Naive thymus-derived CD4-positive, alpha-beta T cell (primary cell): ENCODE measurements at regions not wholly inside any gene's neighbourhood (a gene's known extent, or its start where the extent isn't known, plus 50 kb on each side); places are given as distances from the start of the nearest gene placed in this dataset.
"Not testable (repeated sequence)": the region's sequence is repeated elsewhere in the genome, so short reads cannot be mapped to it uniquely, and the experiment has no call there.

ENCODE experiments used
- ATAC-seq: fragments of 150-1000 bp; cut with Tn5 transposase; 2 replicates; pipeline ENCODE4 v1.10.0; 2021; ENCODE audit warnings: mild to moderate bottlenecking, moderate library complexity
- CTCF ChIA-PET: fragments of 350-600 bp; sonication (Branson Sonifier 250); formaldehyde crosslinking; loops from one replicate; lab custom pipeline; 2021; ENCODE audit warnings: antibody characterized with exemption; lab: Charles Lee
- POLR2A ChIA-PET: fragments of 350-600 bp; sonication (Branson Sonifier 250); formaldehyde crosslinking; loops from one replicate; lab custom pipeline; 2021; ENCODE audit warnings: antibody characterized with exemption, inconsistent platforms; lab: Charles Lee
- DNase-seq, 9 donors: peaks; one replicate each; pipeline versions ENCODE4 v3.0.0 to v3.0.0-alpha.2; 2020 to 2022; ENCODE audit warnings: mixed read lengths in 1 of 9
- H3K27ac ChIP-seq: one replicate; pipeline ENCODE4 v1.7.0; 2013; ENCODE audit warnings: mild to moderate bottlenecking, low read depth, low read length, moderate library complexity
- H3K27me3 ChIP-seq, 2 donors: one replicate each; pipeline ENCODE4 v1.7.0; 2013; ENCODE audit warnings: low read length in 2 of 2, mild to moderate bottlenecking in 2 of 2, moderate library complexity in 2 of 2; ENCODE audit not compliant: control insufficient read depth in 2 of 2, insufficient read depth in 2 of 2
- H3K36me3 ChIP-seq, 3 experiments: 1 replicate in 2 of 3; 2 replicates in 1 of 3; pipeline ENCODE4 v1.7.0; 2013; ENCODE audit warnings: low read length in 3 of 3, mild to moderate bottlenecking in 3 of 3, moderate library complexity in 1 of 3; ENCODE audit not compliant: insufficient read depth in 3 of 3, control insufficient read depth in 2 of 3
- H3K4me1 ChIP-seq, 2 donors: one replicate each; pipeline ENCODE4 v1.7.0; 2013; ENCODE audit warnings: low read length in 2 of 2, mild to moderate bottlenecking in 2 of 2, moderate library complexity in 1 of 2; ENCODE audit not compliant: control insufficient read depth in 2 of 2, insufficient read depth in 2 of 2
- H3K4me3 ChIP-seq: 2 replicates; pipeline ENCODE4 v1.7.0; 2013; ENCODE audit warnings: mild to moderate bottlenecking, low read length
- H3K9me3 ChIP-seq, 3 experiments: 1 replicate in 2 of 3; 2 replicates in 1 of 3; pipeline ENCODE4 v1.7.0; 2013; ENCODE audit warnings: low read length in 3 of 3; ENCODE audit not compliant: control insufficient read depth in 2 of 3
- H3K27ac Mint-ChIP-seq, 9 donors: one replicate each; pipeline ENCODE4 v1.8.0; 2020 to 2022; ENCODE audit warnings: mixed read lengths in 9 of 9, mild to moderate bottlenecking in 8 of 9, moderate library complexity in 5 of 9, inconsistent platforms in 2 of 9
- H3K27me3 Mint-ChIP-seq, 5 donors: one replicate each; pipeline ENCODE4 v1.8.0; 2021 to 2022; ENCODE audit warnings: mixed read lengths in 5 of 5, mild to moderate bottlenecking in 1 of 5
- H3K36me3 Mint-ChIP-seq, 5 donors: one replicate each; pipeline ENCODE4 v1.8.0; 2020 to 2022; ENCODE audit warnings: mixed read lengths in 5 of 5, mild to moderate bottlenecking in 3 of 5, inconsistent platforms in 1 of 5
- H3K4me1 Mint-ChIP-seq, 7 donors: one replicate each; pipeline ENCODE4 v1.8.0; 2020 to 2022; ENCODE audit warnings: mixed read lengths in 7 of 7, mild to moderate bottlenecking in 3 of 7, inconsistent platforms in 1 of 7
- H3K4me3 Mint-ChIP-seq, 10 donors: one replicate each; pipeline ENCODE4 v1.8.0; 2020 to 2022; ENCODE audit warnings: mild to moderate bottlenecking in 10 of 10, mixed read lengths in 10 of 10, moderate library complexity in 6 of 10, inconsistent platforms in 2 of 10
- H3K9me3 Mint-ChIP-seq, 11 donors: one replicate each; pipeline ENCODE4 v1.8.0; 2020 to 2022; ENCODE audit warnings: mixed read lengths in 11 of 11, mild to moderate bottlenecking in 4 of 11, inconsistent platforms in 1 of 11, moderate library complexity in 1 of 11
- intact Hi-C, 2 donors: fragments of 100-400 bp; cut with micrococcal nuclease; formaldehyde crosslinking; loops; one replicate each; pipeline ENCODE4 v1.15.1; 2023

- no peaks in the 10 kb centered on the region for H3K27me3 Mint-ChIP-seq
- no peaks in the 10 kb centered on the region for H3K27me3 ChIP-seq
- H3K4me3 Mint-ChIP-seq, result no peak overlapping the region
- no peak overlapping the region for H3K4me3 ChIP-seq
- intact Hi-C loops, result no loop called here
- DNase-seq (no peak), ATAC-seq (no peak)
- H3K27ac ChIP-seq, result no peak overlapping the region
- no peaks in the 10 kb centered on the region for H3K36me3 ChIP-seq
- H3K9me3 Mint-ChIP-seq, result peaks cover 0 to 5% (median 0%) of the 10 kb centered on the region in 11 donors
- H3K4me1 ChIP-seq, result no peaks in the 10 kb centered on the region
- ChIA-PET POLR2A (no interaction called here), CTCF (no interaction called here)
- no peak overlapping the region for H3K27ac Mint-ChIP-seq
- no peaks in the 10 kb centered on the region for H3K9me3 ChIP-seq
- no peaks in the 10 kb centered on the region for H3K36me3 Mint-ChIP-seq
- no peaks in the 10 kb centered on the region for H3K4me1 Mint-ChIP-seq
Measured at GRCh38 chr2:194294156-194294555, 1362.9 kb upstream of the SLC39A10 start.

- no peaks in the 10 kb centered on the region for H3K4me1 Mint-ChIP-seq
- ATAC-seq (no peak), DNase-seq (no peak)
- H3K27me3 Mint-ChIP-seq, result no peaks in the 10 kb centered on the region
- H3K36me3 Mint-ChIP-seq, result no peaks in the 10 kb centered on the region
- ChIA-PET POLR2A (no interaction called here), CTCF (no interaction called here)
- H3K27ac Mint-ChIP-seq, result no peak overlapping the region
- H3K27me3 ChIP-seq, result no peaks in the 10 kb centered on the region
- no peak overlapping the region for H3K4me3 Mint-ChIP-seq
- H3K9me3 Mint-ChIP-seq, result peaks cover 0 to 3% (median 0%) of the 10 kb centered on the region in 11 donors
- no peaks in the 10 kb centered on the region for H3K9me3 ChIP-seq
- intact Hi-C loops, result no loop called here
- no peaks in the 10 kb centered on the region for H3K36me3 ChIP-seq
- no peak overlapping the region for H3K27ac ChIP-seq
- no peak overlapping the region for H3K4me3 ChIP-seq
- no peaks in the 10 kb centered on the region for H3K4me1 ChIP-seq
Measured at GRCh38 chr2:194291104-194291503, 1365.9 kb upstream of the SLC39A10 start.

GRCh38 chr2:194289712-194290346 lies 1367.2 kb upstream of the SLC39A10 start:
- H3K4me3 Mint-ChIP-seq, result no peak overlapping the region

GRCh38 chr2:194276667-194277066 lies 1380.4 kb upstream of the SLC39A10 start:
- CTCF ChIA-PET, H3K27me3 Mint-ChIP-seq, H3K9me3 Mint-ChIP-seq, DNase-seq, H3K4me1 ChIP-seq, H3K27ac ChIP-seq, H3K4me1 Mint-ChIP-seq, POLR2A ChIA-PET, H3K36me3 ChIP-seq, H3K4me3 Mint-ChIP-seq, H3K9me3 ChIP-seq, H3K27ac Mint-ChIP-seq, ATAC-seq, intact Hi-C loops, H3K4me3 ChIP-seq, H3K36me3 Mint-ChIP-seq, H3K27me3 ChIP-seq: not testable (repeated sequence)

More at GRCh38 chr2:194289712-194290346, 1367.2 kb upstream of the SLC39A10 start:
- DNase-seq, result no peak
- Histone ChIP-seq H3K4me1 (no peaks in the 10 kb centered on the region), H3K36me3 (no peaks in the 10 kb centered on the region), H3K27me3 (no peaks in the 10 kb centered on the region), H3K9me3 (no peaks in the 10 kb centered on the region), H3K27ac (no peak overlapping the region), H3K4me3 (no peak overlapping the region)
- ChIA-PET CTCF (no interaction called here), POLR2A (no interaction called here)
- ATAC-seq, result no peak
- peaks cover 0 to 3% (median 0%) of the 10 kb centered on the region in 11 donors for H3K9me3 Mint-ChIP-seq
- H3K27me3 Mint-ChIP-seq, result no peaks in the 10 kb centered on the region
- no peaks in the 10 kb centered on the region for H3K4me1 Mint-ChIP-seq
- H3K27ac Mint-ChIP-seq, result no peak overlapping the region
- intact Hi-C loops, result no loop called here
- H3K36me3 Mint-ChIP-seq, result no peaks in the 10 kb centered on the region

- H3K9me3 Mint-ChIP-seq, result no peaks in the 10 kb centered on the region
- no peaks in the 10 kb centered on the region for H3K36me3 ChIP-seq
- no peaks in the 10 kb centered on the region for H3K36me3 Mint-ChIP-seq
- ATAC-seq (no peak), DNase-seq (no peak)
- H3K27me3 Mint-ChIP-seq, result no peaks in the 10 kb centered on the region
- intact Hi-C loops, result no loop called here
- no peaks in the 10 kb centered on the region for H3K4me1 Mint-ChIP-seq
- H3K4me3 ChIP-seq, result no peak overlapping the region
- no peaks in the 10 kb centered on the region for H3K4me1 ChIP-seq
- ChIA-PET CTCF (no interaction called here), POLR2A (no interaction called here)
- H3K9me3 ChIP-seq, result no peaks in the 10 kb centered on the region
- no peak overlapping the region for H3K4me3 Mint-ChIP-seq
- no peaks in the 10 kb centered on the region for H3K27me3 ChIP-seq
- H3K27ac Mint-ChIP-seq, result no peak overlapping the region
- H3K27ac ChIP-seq, result no peak overlapping the region
Measured at GRCh38 chr2:194271293-194271961, 1385.6 kb upstream of the SLC39A10 start.

- Mint-ChIP-seq H3K4me3 (no peak overlapping the region), H3K4me1 (no peaks in the 10 kb centered on the region), H3K27ac (no peak overlapping the region), H3K27me3 (peaks cover 0 to 3% (median 0%) of the 10 kb centered on the region in 5 donors), H3K36me3 (no peaks in the 10 kb centered on the region), H3K9me3 (no peaks in the 10 kb centered on the region)
- no peaks in the 10 kb centered on the region for H3K36me3 ChIP-seq
- DNase-seq (no peak), ATAC-seq (no peak)
- H3K4me1 ChIP-seq, result no peaks in the 10 kb centered on the region
- CTCF ChIA-PET, result no interaction called here
- no peaks in the 10 kb centered on the region for H3K27me3 ChIP-seq
- intact Hi-C loops, result no loop called here
- H3K4me3 ChIP-seq, result no peak overlapping the region
- POLR2A ChIA-PET, result no interaction called here
- H3K9me3 ChIP-seq, result no peaks in the 10 kb centered on the region
- H3K27ac ChIP-seq, result no peak overlapping the region
Measured at GRCh38 chr2:194270648-194271047, 1386.4 kb upstream of the SLC39A10 start.

- POLR2A ChIA-PET, result no interaction called here
- H3K27me3 Mint-ChIP-seq, result peaks cover 0 to 6% (median 0%) of the 10 kb centered on the region in 5 donors
- Histone ChIP-seq H3K27me3 (no peaks in the 10 kb centered on the region), H3K9me3 (no peaks in the 10 kb centered on the region), H3K4me3 (no peak overlapping the region), H3K36me3 (no peaks in the 10 kb centered on the region), H3K4me1 (no peaks in the 10 kb centered on the region), H3K27ac (no peak overlapping the region)
- ATAC-seq (no peak), DNase-seq (no peak)
- H3K4me1 Mint-ChIP-seq, result no peaks in the 10 kb centered on the region
- no peaks in the 10 kb centered on the region for H3K9me3 Mint-ChIP-seq
- CTCF ChIA-PET, result no interaction called here
- intact Hi-C loops, result no loop called here
- H3K36me3 Mint-ChIP-seq, result no peaks in the 10 kb centered on the region
- no peak overlapping the region for H3K4me3 Mint-ChIP-seq
- H3K27ac Mint-ChIP-seq, result no peak overlapping the region
Measured at GRCh38 chr2:194264586-194264985, 1392.4 kb upstream of the SLC39A10 start.
